ENCODE measurements at regions not wholly inside any gene's neighbourhood (a gene's known extent, or its start where the extent isn't known, plus 50 kb on each side); places are given as distances from the start of the nearest gene placed in this dataset.

DNA sequence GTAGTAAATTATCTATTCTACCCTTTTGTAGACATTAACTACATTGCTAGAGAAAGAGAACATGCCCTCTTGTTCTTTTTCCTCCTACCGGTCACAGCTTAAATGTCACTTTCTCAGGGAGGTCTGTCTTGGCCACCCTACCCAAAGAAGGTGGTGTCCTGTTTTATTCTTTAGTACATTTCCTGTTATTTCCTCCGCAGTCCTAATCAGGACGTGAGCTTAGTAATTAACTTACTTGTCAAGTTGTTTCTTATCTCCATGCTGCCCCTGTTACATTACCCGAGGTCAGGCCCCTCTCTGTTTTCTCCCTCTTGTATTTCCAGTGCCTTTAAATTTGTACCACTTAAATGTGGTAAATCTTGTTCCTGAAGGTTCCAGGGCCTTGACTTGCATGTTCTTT, 73.7 kb upstream of the RMDN2 start:
- no peak for FAIRE-seq
- peaks cover 2% of the 10 kb centered on the region for H3K9me3 Mint-ChIP-seq (ENCODE audit: unreplicated experiment)

DNA sequence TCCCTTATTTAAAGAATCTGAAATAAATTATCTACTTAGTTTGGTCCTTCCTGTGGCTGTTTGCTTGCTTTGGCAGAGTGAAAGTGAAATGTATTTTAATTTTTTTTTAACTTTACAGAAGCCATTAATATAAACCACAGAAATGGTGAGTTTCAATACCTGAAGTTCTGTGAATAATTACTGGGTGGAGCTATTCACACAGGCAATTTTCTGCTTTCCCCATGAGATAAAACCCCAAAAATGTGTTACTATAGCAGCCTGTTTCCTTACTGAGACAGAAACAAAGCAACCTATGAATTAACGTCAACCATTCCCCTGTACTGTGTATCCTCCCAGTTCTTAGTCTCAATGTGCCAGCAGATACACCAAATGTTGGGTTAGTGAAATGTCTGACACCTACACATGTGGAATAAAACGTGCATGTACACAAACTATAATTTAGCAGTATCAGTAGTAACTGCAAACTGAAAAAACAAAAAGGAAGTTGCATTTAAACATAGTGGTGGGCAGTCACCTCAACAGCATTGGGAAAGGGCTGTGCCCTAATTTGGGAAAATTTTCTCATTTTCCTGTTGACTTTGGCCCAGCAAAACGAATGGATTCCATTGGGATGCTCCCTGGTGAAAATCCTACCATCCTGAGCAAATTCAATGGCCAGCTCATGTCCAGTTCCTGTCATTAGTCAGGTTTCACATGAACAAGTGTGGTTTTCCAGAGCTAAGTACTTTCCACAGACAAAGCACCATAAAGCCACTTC, 73.1 kb upstream of the RMDN2 start:
- Histone ChIP-seq H3K9ac (ENCODE audit: low read length) (no peak overlapping the region), H3K27ac (ENCODE audit: low read depth, low read length) (no peak overlapping the region), H3K36me3 (ENCODE audit: insufficient read depth, low read length) (no peaks in the 10 kb centered on the region), H3K4me2 (ENCODE audit: low read length) (no peak overlapping the region), H3K27me3 (ENCODE audit: insufficient read depth, low read length) (peaks cover under 1% of the 10 kb centered on the region), H3K9me3 (ENCODE audit: insufficient read depth, low read depth, low read length) (no peaks in the 10 kb centered on the region), H3K4me1 (ENCODE audit: insufficient read depth, low read length) (no peaks in the 10 kb centered on the region), H3K4me3 (ENCODE audit: insufficient read depth, low read depth, low read length) (no peak overlapping the region), H3K79me2 (ENCODE audit: insufficient read depth, low read length) (no peaks in the 10 kb centered on the region), H2AFZ (ENCODE audit: low read depth, low read length) (no peak overlapping the region), H4K20me1 (ENCODE audit: insufficient read depth, low read length) (no peaks in the 10 kb centered on the region)
- FAIRE-seq (no peak), DNase-seq (ENCODE audit: low read depth) (peak; percentile 86)
- Mint-ChIP-seq H3K27ac (ENCODE audit: unreplicated experiment) (no peak overlapping the region), H3K36me3 (ENCODE audit: low read depth, unreplicated experiment) (no peaks in the 10 kb centered on the region), H3K9me3 (ENCODE audit: unreplicated experiment) (peaks cover 2% of the 10 kb centered on the region), H3K27me3 (ENCODE audit: low read depth, unreplicated experiment) (peaks cover 10% of the 10 kb centered on the region), H3K4me1 (ENCODE audit: low read depth, unreplicated experiment) (no peaks in the 10 kb centered on the region), H3K4me3 (ENCODE audit: unreplicated experiment) (no peak overlapping the region)
- no peak for TF ChIP-seq EZH2 (IDR thresholded peaks at IDR 0.05; ENCODE audit: insufficient read depth, low read length)
- TF ChIP-seq, protein P1, sequence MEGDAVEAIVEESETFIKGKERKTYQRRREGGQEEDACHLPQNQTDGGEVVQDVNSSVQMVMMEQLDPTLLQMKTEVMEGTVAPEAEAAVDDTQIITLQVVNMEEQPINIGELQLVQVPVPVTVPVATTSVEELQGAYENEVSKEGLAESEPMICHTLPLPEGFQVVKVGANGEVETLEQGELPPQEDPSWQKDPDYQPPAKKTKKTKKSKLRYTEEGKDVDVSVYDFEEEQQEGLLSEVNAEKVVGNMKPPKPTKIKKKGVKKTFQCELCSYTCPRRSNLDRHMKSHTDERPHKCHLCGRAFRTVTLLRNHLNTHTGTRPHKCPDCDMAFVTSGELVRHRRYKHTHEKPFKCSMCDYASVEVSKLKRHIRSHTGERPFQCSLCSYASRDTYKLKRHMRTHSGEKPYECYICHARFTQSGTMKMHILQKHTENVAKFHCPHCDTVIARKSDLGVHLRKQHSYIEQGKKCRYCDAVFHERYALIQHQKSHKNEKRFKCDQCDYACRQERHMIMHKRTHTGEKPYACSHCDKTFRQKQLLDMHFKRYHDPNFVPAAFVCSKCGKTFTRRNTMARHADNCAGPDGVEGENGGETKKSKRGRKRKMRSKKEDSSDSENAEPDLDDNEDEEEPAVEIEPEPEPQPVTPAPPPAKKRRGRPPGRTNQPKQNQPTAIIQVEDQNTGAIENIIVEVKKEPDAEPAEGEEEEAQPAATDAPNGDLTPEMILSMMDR (IDR thresholded peaks at IDR 0.05; ENCODE audit: insufficient read depth, low read depth, low read length): no peak

More for the DNA sequence above, 73.7 kb upstream of the RMDN2 start:
- DNase-seq (ENCODE audit: low read depth): no peak
- Mint-ChIP-seq H3K4me1 (ENCODE audit: low read depth, unreplicated experiment) (no peaks in the 10 kb centered on the region), H3K36me3 (ENCODE audit: low read depth, unreplicated experiment) (no peaks in the 10 kb centered on the region), H3K27ac (ENCODE audit: unreplicated experiment) (no peak overlapping the region), H3K27me3 (ENCODE audit: low read depth, unreplicated experiment) (peaks cover 6% of the 10 kb centered on the region), H3K4me3 (ENCODE audit: unreplicated experiment) (no peak overlapping the region)
- no peaks in the 10 kb centered on the region for H3K79me2 ChIP-seq (ENCODE audit: insufficient read depth, low read length)
- H3K36me3 ChIP-seq (ENCODE audit: insufficient read depth, low read length): no peaks in the 10 kb centered on the region
- no peaks in the 10 kb centered on the region for H4K20me1 ChIP-seq (ENCODE audit: insufficient read depth, low read length)
- H2AFZ ChIP-seq (ENCODE audit: low read depth, low read length): no peak overlapping the region
- no peaks in the 10 kb centered on the region for H3K4me1 ChIP-seq (ENCODE audit: insufficient read depth, low read length)
- no peak overlapping the region for H3K4me2 ChIP-seq (ENCODE audit: low read length)
- H3K9ac ChIP-seq (ENCODE audit: low read length): no peak overlapping the region
- H3K27me3 ChIP-seq (ENCODE audit: insufficient read depth, low read length): peaks cover 5% of the 10 kb centered on the region
- H3K9me3 ChIP-seq (ENCODE audit: insufficient read depth, low read depth, low read length): no peaks in the 10 kb centered on the region
- H3K4me3 ChIP-seq (ENCODE audit: insufficient read depth, low read depth, low read length): no peak overlapping the region
- TF ChIP-seq, protein P1 (IDR thresholded peaks at IDR 0.05; ENCODE audit: insufficient read depth, low read depth, low read length): no peak
- no peak overlapping the region for H3K27ac ChIP-seq (ENCODE audit: low read depth, low read length)

DNA sequence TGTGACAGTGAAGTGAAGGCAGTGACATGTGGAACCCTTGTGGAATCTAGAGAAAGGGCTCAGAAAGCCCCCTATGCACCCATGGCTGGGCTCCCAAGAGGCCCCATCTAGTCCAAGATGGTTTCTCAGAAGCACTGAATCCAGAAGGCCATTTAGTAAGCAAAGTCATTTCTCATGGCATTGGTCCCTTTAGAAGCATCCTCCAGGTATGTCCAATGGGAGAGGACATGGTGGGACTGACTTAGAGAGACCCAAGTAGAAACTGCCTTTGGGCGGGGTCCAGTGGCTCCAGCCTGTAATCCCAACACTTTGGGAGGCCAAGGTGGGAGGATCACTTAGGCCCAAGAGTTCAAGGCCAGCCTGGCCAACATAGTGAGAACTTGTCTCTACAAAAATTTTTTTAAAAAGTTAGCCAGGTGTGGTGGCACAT, 72.5 kb upstream of the RMDN2 start:
- H3K36me3 Mint-ChIP-seq (ENCODE audit: low read depth, unreplicated experiment): no peaks in the 10 kb centered on the region

More for the DNA sequence above, 72.5 kb upstream of the RMDN2 start:
- Histone ChIP-seq H3K79me2 (ENCODE audit: insufficient read depth, low read length) (no peaks in the 10 kb centered on the region), H3K9ac (ENCODE audit: low read length) (no peak overlapping the region), H3K36me3 (ENCODE audit: insufficient read depth, low read length) (no peaks in the 10 kb centered on the region), H3K4me3 (ENCODE audit: insufficient read depth, low read depth, low read length) (no peak overlapping the region), H3K27me3 (ENCODE audit: insufficient read depth, low read length) (no peaks in the 10 kb centered on the region), H3K4me1 (ENCODE audit: insufficient read depth, low read length) (peaks cover 1% of the 10 kb centered on the region), H4K20me1 (ENCODE audit: insufficient read depth, low read length) (no peaks in the 10 kb centered on the region), H2AFZ (ENCODE audit: low read depth, low read length) (no peak overlapping the region), H3K9me3 (ENCODE audit: insufficient read depth, low read depth, low read length) (no peaks in the 10 kb centered on the region), H3K27ac (ENCODE audit: low read depth, low read length) (no peak overlapping the region), H3K4me2 (ENCODE audit: low read length) (no peak overlapping the region)
- H3K27me3 Mint-ChIP-seq (ENCODE audit: low read depth, unreplicated experiment): peaks cover 10% of the 10 kb centered on the region
- H3K4me3 Mint-ChIP-seq (ENCODE audit: unreplicated experiment): no peak overlapping the region
- peaks cover 2% of the 10 kb centered on the region for H3K9me3 Mint-ChIP-seq (ENCODE audit: unreplicated experiment)
- no peak overlapping the region for H3K27ac Mint-ChIP-seq (ENCODE audit: unreplicated experiment)
- no peak for TF ChIP-seq EZH2 (IDR thresholded peaks at IDR 0.05; ENCODE audit: insufficient read depth, low read length)
- TF ChIP-seq, protein P1 (IDR thresholded peaks at IDR 0.05; ENCODE audit: insufficient read depth, low read depth, low read length): no peak
- DNase-seq (ENCODE audit: low read depth) (no peak), FAIRE-seq (no peak)
- H3K4me1 Mint-ChIP-seq (ENCODE audit: low read depth, unreplicated experiment): no peaks in the 10 kb centered on the region
